NT2/D1 (cell line): ENCODE measurements at regions not wholly inside any gene's neighbourhood (a gene's known extent, or its start where the extent isn't known, plus 50 kb on each side); places are given as distances from the start of the nearest gene placed in this dataset.

Experiments
- SUZ12 ChIP-seq: IDR thresholded peaks from 2 replicates; pipeline ENCODE4 v1.6.1; 2011; ENCODE audit not compliant: insufficient read length, insufficient read depth; ENCODE audit errors: extremely low read depth
- YY1 ChIP-seq: IDR thresholded peaks from 2 replicates; pipeline ENCODE4 v1.6.1; 2011; ENCODE audit not compliant: insufficient read length, insufficient read depth
- ZNF274 ChIP-seq: IDR thresholded peaks from 2 replicates; pipeline ENCODE4 v1.6.1; 2011; ENCODE audit warnings: mild to moderate bottlenecking, low read depth, low read length

DNA sequence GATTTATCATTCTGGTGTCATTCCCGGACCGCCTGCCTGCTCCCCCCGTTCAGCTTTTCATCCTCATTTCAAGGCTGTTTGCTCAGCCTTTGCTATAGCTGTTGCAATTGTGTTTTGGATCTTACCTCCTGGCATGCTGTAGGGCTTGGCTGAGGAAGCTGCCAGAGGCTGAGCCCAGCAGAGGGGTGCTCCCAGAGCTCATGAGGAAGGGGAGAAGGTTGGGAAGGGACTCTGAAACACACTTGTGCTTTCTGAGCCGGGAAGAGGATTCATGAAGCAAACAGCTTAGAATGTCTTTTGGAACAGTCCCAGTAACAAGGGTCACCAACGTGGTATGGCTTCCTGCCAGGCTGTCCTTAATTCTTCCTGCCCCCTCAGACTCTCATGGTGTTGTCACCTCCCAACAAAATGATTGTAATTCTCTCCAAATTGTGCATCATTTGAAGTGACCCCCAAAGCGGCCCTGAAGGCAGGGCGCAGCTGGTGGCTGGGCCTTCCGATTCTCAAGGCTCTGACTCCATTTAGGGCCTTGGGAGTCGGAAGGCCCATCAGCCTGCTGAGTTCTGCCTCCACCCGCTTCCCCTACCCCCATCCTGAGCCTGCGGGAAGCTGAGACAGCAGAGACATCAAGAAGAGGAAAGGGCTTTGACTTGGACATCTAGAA is 111.9 kb upstream of the ARHGAP5 start:
- TF ChIP-seq SUZ12 = no peak
- TF ChIP-seq YY1 = no peak
- no peak for TF ChIP-seq ZNF274
